Upper lobe of left lung (tissue), 4 donors: ENCODE measurements at regions not wholly inside any gene's neighbourhood (a gene's known extent, or its start where the extent isn't known, plus 50 kb on each side); places are given as distances from the start of the nearest gene placed in this dataset.

Experiments used
- CTCF ChIP-seq, 6 experiments: fragments of 450-650 bp in 4 of 6; fragments of 200-600 bp in 2 of 6; sonication (generic) in 2 of 6; IDR thresholded peaks; one replicate each; pipeline ENCODE4 v1.5.1; 2016 to 2019; ENCODE audit warnings: antibody characterized with exemption in 6 of 6
- EP300 ChIP-seq, 4 donors: sonication (generic); formaldehyde crosslinking; IDR thresholded peaks; one replicate each; pipeline ENCODE4 v1.5.1; 2017; ENCODE audit warnings: antibody characterized with exemption in 4 of 4, control low read depth in 2 of 4
- POLR2AphosphoS5 ChIP-seq, 2 donors: sonication (generic); formaldehyde crosslinking; IDR thresholded peaks; one replicate each; pipeline ENCODE4 v1.5.1; 2017; ENCODE audit warnings: antibody characterized with exemption in 2 of 2

- TF ChIP-seq CTCF (IDR thresholded peaks at IDR 0.05) (no peak), EP300 (IDR thresholded peaks at IDR 0.05) (no peak), POLR2AphosphoS5 (IDR thresholded peaks at IDR 0.05) (no peak)
Measured at GRCh38 chr4:15161439-15161838, 159.2 kb downstream of the CPEB2 start.
